H9 (cell line): ENCODE measurements at regions not wholly inside any gene's neighbourhood (a gene's known extent, or its start where the extent isn't known, plus 50 kb on each side); places are given as distances from the start of the nearest gene placed in this dataset.

Experiments
- DNase-seq: peaks from one replicate; pipeline ENCODE4 v3.0.0-alpha.2; 2017
- H2AFZ ChIP-seq: one replicate; pipeline ENCODE4 v1.6.1; 2013; ENCODE audit warnings: mild to moderate bottlenecking, low read length, control low read depth, moderate library complexity
- H2AK5ac ChIP-seq: 2 replicates; pipeline ENCODE4 v1.6.1; 2013; ENCODE audit warnings: low read length, control low read depth, mixed read lengths; ENCODE audit not compliant: insufficient read length
- H2BK120ac ChIP-seq: one replicate; pipeline ENCODE4 v1.6.1; 2013; ENCODE audit warnings: low read depth, mild to moderate bottlenecking, low read length, control low read depth, inconsistent platforms; ENCODE audit not compliant: poor library complexity, severe bottlenecking
- H2BK12ac ChIP-seq: 2 replicates; pipeline ENCODE4 v1.6.1; 2013; ENCODE audit warnings: low read length, control low read depth, mixed read lengths, low read depth; ENCODE audit not compliant: insufficient read length
- H2BK15ac ChIP-seq: 2 replicates; pipeline ENCODE4 v1.6.1; 2013; ENCODE audit warnings: low read depth, low read length, control low read depth
- H2BK20ac ChIP-seq: one replicate; pipeline ENCODE4 v1.6.1; 2013; ENCODE audit warnings: low read depth, mild to moderate bottlenecking, low read length, control low read depth, inconsistent platforms; ENCODE audit not compliant: poor library complexity, severe bottlenecking
- H2BK5ac ChIP-seq: 2 replicates; pipeline ENCODE4 v1.6.1; 2013; ENCODE audit warnings: low read length, control low read depth, mixed read lengths; ENCODE audit not compliant: insufficient read length
- H3K14ac ChIP-seq: 2 replicates; pipeline ENCODE4 v1.6.1; 2013; ENCODE audit warnings: low read length, control low read depth; ENCODE audit not compliant: insufficient read depth
- H3K18ac ChIP-seq: 2 replicates; pipeline ENCODE4 v1.6.1; 2013; ENCODE audit warnings: low read depth, mild to moderate bottlenecking, mixed read lengths, low read length, control low read depth; ENCODE audit not compliant: insufficient read length
- H3K23ac ChIP-seq: 2 replicates; pipeline ENCODE4 v1.6.1; 2013; ENCODE audit warnings: low read length, control low read depth, mixed read lengths, low read depth; ENCODE audit not compliant: insufficient read length
- H3K23me2 ChIP-seq: 2 replicates; pipeline ENCODE4 v1.6.1; 2013; ENCODE audit warnings: low read depth, mild to moderate bottlenecking, mixed read lengths, low read length, control low read depth; ENCODE audit not compliant: insufficient read length, poor library complexity, severe bottlenecking
- H3K27ac ChIP-seq: 2 replicates; pipeline ENCODE4 v1.5.1; 2013; ENCODE audit warnings: low read length, control low read depth, mixed read lengths, low read depth; ENCODE audit not compliant: insufficient read length
- H3K27me3 ChIP-seq: 2 replicates; pipeline ENCODE4 v1.6.1; 2013; ENCODE audit warnings: low read length, control low read depth, inconsistent platforms; ENCODE audit not compliant: insufficient read depth
- H3K4ac ChIP-seq: 2 replicates; pipeline ENCODE4 v1.6.1; 2013; ENCODE audit warnings: low read depth, mild to moderate bottlenecking, control low read depth, inconsistent platforms, low read length, moderate library complexity
- H3K4me1 ChIP-seq: 2 replicates; pipeline ENCODE4 v1.6.1; 2013; ENCODE audit warnings: low read length, control low read depth, inconsistent platforms; ENCODE audit not compliant: insufficient read depth
- H3K4me2 ChIP-seq: 2 replicates; pipeline ENCODE4 v1.6.1; 2013; ENCODE audit warnings: low read length, control low read depth, mixed read lengths; ENCODE audit not compliant: insufficient read length, insufficient read depth
- H3K56ac ChIP-seq: 2 replicates; pipeline ENCODE4 v1.6.1; 2013; ENCODE audit warnings: low read depth, mild to moderate bottlenecking, mixed read lengths, low read length, control low read depth; ENCODE audit not compliant: insufficient read length
- H3K79me1 ChIP-seq: 2 replicates; pipeline ENCODE4 v1.6.1; 2013; ENCODE audit warnings: low read depth, mild to moderate bottlenecking, moderate library complexity, low read length, control low read depth, inconsistent platforms; ENCODE audit not compliant: insufficient read depth, poor library complexity, severe bottlenecking
- H3K79me2 ChIP-seq: 2 replicates; pipeline ENCODE4 v1.6.1; 2013; ENCODE audit warnings: low read length, control low read depth, inconsistent platforms; ENCODE audit not compliant: insufficient read depth
- H3K9ac ChIP-seq: 2 replicates; pipeline ENCODE4 v1.6.1; 2013; ENCODE audit warnings: low read length, control low read depth, mixed read lengths; ENCODE audit not compliant: insufficient read length; ENCODE audit errors: extremely low read depth
- H3K9me3 ChIP-seq: one replicate; pipeline ENCODE4 v1.6.1; 2013; ENCODE audit warnings: low read depth, low read length, inconsistent platforms; ENCODE audit not compliant: control insufficient read depth
- H3T11ph ChIP-seq: one replicate; pipeline ENCODE4 v1.6.1; 2013; ENCODE audit warnings: mild to moderate bottlenecking, low read length, control low read depth, inconsistent platforms
- H4K20me1 ChIP-seq: one replicate; pipeline ENCODE4 v1.6.1; 2013; ENCODE audit not compliant: control insufficient read depth, insufficient read length, insufficient read depth
- H4K5ac ChIP-seq: 2 replicates; pipeline ENCODE4 v1.6.1; 2013; ENCODE audit warnings: low read depth, mild to moderate bottlenecking, mixed read lengths, low read length, control low read depth; ENCODE audit not compliant: insufficient read length
- H4K8ac ChIP-seq: replicated peaks from 2 replicates; pipeline ENCODE4 v1.6.1; 2013; ENCODE audit warnings: low read length, control low read depth, mixed read lengths, low read depth; ENCODE audit not compliant: insufficient read length
- H4K91ac ChIP-seq: 2 replicates; pipeline ENCODE4 v1.6.1; 2013; ENCODE audit warnings: low read depth, mild to moderate bottlenecking, moderate library complexity, mixed read lengths, low read length, control low read depth; ENCODE audit not compliant: insufficient read length
- H3K27ac Mint-ChIP-seq, 3 experiments: 2 replicates in 2 of 3; 3 replicates in 1 of 3; pipeline ENCODE4 v1.8.0; 2020 to 2021; ENCODE audit warnings: mixed read lengths in 3 of 3, mild to moderate bottlenecking in 1 of 3, moderate library complexity in 1 of 3
- H3K27me3 Mint-ChIP-seq: 2 replicates; pipeline ENCODE4 v1.8.0; 2021; ENCODE audit warnings: low read depth, mild to moderate bottlenecking, moderate library complexity, mixed read lengths
- H3K36me3 Mint-ChIP-seq, 3 experiments: 2 replicates in 2 of 3; 3 replicates in 1 of 3; pipeline ENCODE4 v1.8.0; 2020 to 2021; ENCODE audit warnings: low read depth in 3 of 3, mixed read lengths in 3 of 3; ENCODE audit not compliant: insufficient read depth in 1 of 3
- H3K4me1 Mint-ChIP-seq, 2 experiments: 2 replicates each; pipeline ENCODE4 v1.8.0; 2020; ENCODE audit warnings: mixed read lengths in 2 of 2
- H3K4me3 Mint-ChIP-seq, 2 experiments: 2 replicates in 1 of 2; 3 replicates in 1 of 2; pipeline ENCODE4 v1.8.0; 2020 to 2021; ENCODE audit warnings: mild to moderate bottlenecking in 2 of 2, mixed read lengths in 2 of 2, moderate library complexity in 1 of 2
- H3K9me3 Mint-ChIP-seq, 2 experiments: 2 replicates in 1 of 2; 3 replicates in 1 of 2; pipeline ENCODE4 v1.8.0; 2020; ENCODE audit warnings: mild to moderate bottlenecking in 2 of 2, mixed read lengths in 2 of 2, moderate library complexity in 1 of 2
- WGBS: extraction: QIAGEN DNeasy Blood & Tissue Kit; methylation state at CpG from one replicate; pipeline ENCODE4 v1.1.7; 2013; ENCODE audit warnings: missing lambda C conversion rate, low lambda C conversion rate, mixed read lengths; ENCODE audit not compliant: insufficient read length; ENCODE audit errors: extremely low coverage; 5-methylcytosine and 5-hydroxymethylcytosine counted together
- TF ChIP-seq, protein P1 (sequence below): fragments of 200-600 bp; sonication (generic); conservative IDR thresholded peaks from 3 replicates; pipeline ENCODE4 v1.8.0; 2021; ENCODE audit warnings: antibody characterized with exemption, mild to moderate bottlenecking

DNA sequence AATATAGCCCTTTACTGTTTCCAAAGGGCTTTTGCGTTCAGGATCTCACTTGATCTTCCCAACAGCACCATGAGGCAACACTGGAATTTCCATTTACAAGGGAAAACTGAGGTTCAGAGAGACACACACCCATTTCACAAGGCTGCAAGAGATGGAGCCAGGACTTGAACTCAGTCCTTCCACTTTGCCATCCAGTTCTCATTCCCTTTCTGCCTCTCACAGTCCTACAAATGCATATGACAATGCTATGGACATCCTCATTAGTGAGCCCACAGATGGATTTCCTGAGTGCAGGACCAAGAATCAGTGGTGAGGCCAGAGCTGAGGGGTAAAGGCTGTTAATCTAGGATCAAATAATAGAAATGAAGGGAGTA is 136.1 kb upstream of the MYCN start:
- no peak overlapping the region for H3K23ac ChIP-seq

More for the DNA sequence above, 136.1 kb upstream of the MYCN start:
- H2BK120ac ChIP-seq: no peak overlapping the region
- no peak for DNase-seq
- H3K4me1 ChIP-seq: peaks cover 2% of the 10 kb centered on the region; the same call in 1 of the 2 replicates
- H3T11ph ChIP-seq: no peak overlapping the region
- no peak overlapping the region for H2AK5ac ChIP-seq
- no peak overlapping the region for H4K91ac ChIP-seq
- Mint-ChIP-seq H3K4me3 (no peak overlapping the region), H3K36me3 (no peaks in the 10 kb centered on the region; a peak in 2 of 7 replicates), H3K9me3 (no peaks in the 10 kb centered on the region), H3K4me1 (peaks cover 24 to 26% of the 10 kb centered on the region in 2 experiments), H3K27ac (no peak overlapping the region), H3K27me3 (peaks cover 9% of the 10 kb centered on the region)
- no peaks in the 10 kb centered on the region for H3K79me1 ChIP-seq
- no peak overlapping the region for H3K18ac ChIP-seq
- H4K5ac ChIP-seq: no peak overlapping the region
- H4K8ac ChIP-seq: no peak overlapping the region
- WGBS: no CpG with 5 or more reads among the region's 1 CpG
- H2BK12ac ChIP-seq: no peak overlapping the region
- H3K9me3 ChIP-seq: no peaks in the 10 kb centered on the region
- no peaks in the 10 kb centered on the region for H3K27me3 ChIP-seq
- no peak overlapping the region for H3K14ac ChIP-seq
- no peak overlapping the region for H3K56ac ChIP-seq
- H4K20me1 ChIP-seq: no peaks in the 10 kb centered on the region
- H2BK5ac ChIP-seq: no peak overlapping the region
- H3K4me2 ChIP-seq: no peak overlapping the region
- H3K79me2 ChIP-seq: no peaks in the 10 kb centered on the region
- no peak overlapping the region for H2BK20ac ChIP-seq
- no peak overlapping the region for H3K9ac ChIP-seq
- TF ChIP-seq, protein P1, sequence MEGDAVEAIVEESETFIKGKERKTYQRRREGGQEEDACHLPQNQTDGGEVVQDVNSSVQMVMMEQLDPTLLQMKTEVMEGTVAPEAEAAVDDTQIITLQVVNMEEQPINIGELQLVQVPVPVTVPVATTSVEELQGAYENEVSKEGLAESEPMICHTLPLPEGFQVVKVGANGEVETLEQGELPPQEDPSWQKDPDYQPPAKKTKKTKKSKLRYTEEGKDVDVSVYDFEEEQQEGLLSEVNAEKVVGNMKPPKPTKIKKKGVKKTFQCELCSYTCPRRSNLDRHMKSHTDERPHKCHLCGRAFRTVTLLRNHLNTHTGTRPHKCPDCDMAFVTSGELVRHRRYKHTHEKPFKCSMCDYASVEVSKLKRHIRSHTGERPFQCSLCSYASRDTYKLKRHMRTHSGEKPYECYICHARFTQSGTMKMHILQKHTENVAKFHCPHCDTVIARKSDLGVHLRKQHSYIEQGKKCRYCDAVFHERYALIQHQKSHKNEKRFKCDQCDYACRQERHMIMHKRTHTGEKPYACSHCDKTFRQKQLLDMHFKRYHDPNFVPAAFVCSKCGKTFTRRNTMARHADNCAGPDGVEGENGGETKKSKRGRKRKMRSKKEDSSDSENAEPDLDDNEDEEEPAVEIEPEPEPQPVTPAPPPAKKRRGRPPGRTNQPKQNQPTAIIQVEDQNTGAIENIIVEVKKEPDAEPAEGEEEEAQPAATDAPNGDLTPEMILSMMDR: no peak
- H3K4ac ChIP-seq: no peak overlapping the region
- no peak overlapping the region for H2AFZ ChIP-seq
- no peak overlapping the region for H2BK15ac ChIP-seq
- H3K27ac ChIP-seq: no peak overlapping the region
- no peaks in the 10 kb centered on the region for H3K23me2 ChIP-seq
